CD4-positive, alpha-beta T cell treated with Interleukin-10 for 1 hour (primary cell): ENCODE measurements at regions not wholly inside any gene's neighbourhood (a gene's known extent, or its start where the extent isn't known, plus 50 kb on each side); places are given as distances from the start of the nearest gene placed in this dataset.
A peak's percentile ranks its signal among the peaks of the same experiment; 100 is the strongest.
"Not testable (repeated sequence)": the region's sequence is repeated elsewhere in the genome, so short reads cannot be mapped to it uniquely, and the experiment has no call there.

Experiments
- DNase-seq: peaks from one replicate; pipeline ENCODE4 v3.0.0-alpha.2; 2020

GRCh38 chr2:88802026-88802425, 110.6 kb downstream of the RPIA start:
- not testable (repeated sequence) for DNase-seq

DNA sequence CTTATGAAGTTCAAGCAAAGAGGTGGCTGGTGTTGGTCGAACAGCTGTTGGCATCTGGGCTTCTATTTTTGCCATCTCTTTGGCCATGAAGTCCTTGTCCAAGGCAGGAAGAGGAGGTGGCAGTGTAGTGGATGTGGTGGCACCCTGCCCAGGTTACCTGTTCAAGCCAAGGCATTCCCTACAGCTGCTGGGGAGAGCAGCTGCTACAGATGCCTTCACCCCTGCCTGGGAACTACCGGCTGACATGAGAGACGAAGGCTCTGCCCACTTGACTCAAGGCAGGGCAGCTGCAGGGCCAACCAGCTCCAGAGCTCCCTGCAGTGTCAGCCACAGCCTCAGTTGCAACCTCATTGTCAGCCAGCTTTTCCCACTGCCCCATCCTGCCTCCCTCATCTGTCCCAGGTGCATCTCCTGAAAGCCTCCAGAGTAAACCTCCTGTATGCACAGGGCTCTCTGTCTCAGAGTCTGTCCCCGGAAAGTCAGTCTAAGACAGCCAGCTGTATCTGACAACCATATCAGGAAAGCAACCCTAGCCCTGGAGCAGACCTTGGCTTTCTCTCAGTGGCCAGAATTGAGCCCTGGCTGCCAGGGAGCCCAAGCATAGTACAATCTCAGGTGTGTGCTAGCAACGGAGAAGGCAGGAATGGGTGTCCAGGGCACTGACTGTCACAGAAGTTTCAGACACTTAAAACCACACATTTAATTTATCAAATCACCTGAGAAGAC, 115.9 kb downstream of the RPIA start:
- no peak for DNase-seq

- DNase-seq: no peak
Measured at GRCh38 chr2:88808083-88808482, 116.6 kb downstream of the RPIA start.

DNA sequence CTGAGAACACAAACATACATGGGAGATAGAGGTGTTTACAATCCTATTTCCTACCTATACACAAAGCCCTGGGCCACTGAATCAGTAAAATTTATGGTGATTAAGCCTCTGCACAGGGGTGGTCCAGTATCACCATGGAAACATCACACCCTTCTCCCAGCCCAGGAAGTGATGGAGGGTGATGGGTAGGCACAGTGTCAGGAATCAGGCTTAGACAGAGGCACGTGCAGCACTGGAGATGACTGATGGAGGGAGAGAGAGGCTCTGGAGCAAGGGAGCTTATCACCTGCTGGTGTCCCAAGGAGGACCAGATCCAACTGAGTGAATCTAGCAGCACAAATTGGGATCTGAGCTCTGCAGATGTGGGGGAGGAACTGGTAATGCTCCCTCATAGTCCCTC, 117.2 kb downstream of the RPIA start:
- DNase-seq: no peak

- no peak for DNase-seq
Measured at GRCh38 chr2:88809216-88809615, 117.7 kb downstream of the RPIA start.

GRCh38 chr2:88810017-88810416, 118.5 kb downstream of the RPIA start:
- no peak for DNase-seq

GRCh38 chr2:88810488-88810887, 119.0 kb downstream of the RPIA start:
- DNase-seq: no peak

DNA sequence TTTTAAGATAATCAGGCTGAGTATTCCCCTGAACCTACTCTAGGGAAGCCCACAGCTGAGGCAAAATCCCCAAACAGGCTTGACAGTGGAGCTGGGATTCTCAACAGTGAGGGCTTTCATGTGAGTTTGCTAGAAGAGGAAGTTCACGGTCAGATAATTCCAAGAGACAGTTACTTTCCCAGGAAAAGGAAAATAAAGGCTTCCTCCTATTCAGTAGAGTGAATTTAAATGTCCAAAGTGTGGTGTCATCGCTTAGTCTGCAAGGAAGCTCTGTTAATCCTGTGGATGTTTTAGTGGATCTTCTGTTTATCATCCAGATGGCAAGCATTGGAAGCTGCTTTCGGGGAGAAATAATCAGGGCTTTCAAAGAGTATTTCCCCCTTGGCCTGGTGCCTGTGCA, 119.8 kb downstream of the RPIA start:
- no peak for DNase-seq

DNA sequence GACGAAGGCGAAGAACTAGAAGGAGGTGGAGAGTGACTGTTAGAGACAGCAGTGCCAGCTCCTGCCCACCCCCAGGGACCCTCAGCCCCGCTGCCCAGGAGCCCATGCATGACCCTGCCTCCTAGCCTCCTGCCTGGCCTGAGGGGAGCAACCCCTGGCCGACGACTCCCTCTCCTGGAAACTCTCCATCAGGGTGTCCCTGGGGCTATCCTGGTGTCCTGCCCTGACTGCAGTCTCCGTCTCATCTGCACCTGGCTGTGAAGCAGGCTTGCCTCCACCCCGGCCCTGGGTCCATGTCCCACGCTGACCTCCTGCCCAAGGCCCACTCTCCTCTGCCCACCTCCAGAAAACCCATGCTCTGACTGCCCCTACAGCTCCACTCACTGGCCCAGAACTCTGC, 120.2 kb downstream of the RPIA start:
- no peak for DNase-seq

DNA sequence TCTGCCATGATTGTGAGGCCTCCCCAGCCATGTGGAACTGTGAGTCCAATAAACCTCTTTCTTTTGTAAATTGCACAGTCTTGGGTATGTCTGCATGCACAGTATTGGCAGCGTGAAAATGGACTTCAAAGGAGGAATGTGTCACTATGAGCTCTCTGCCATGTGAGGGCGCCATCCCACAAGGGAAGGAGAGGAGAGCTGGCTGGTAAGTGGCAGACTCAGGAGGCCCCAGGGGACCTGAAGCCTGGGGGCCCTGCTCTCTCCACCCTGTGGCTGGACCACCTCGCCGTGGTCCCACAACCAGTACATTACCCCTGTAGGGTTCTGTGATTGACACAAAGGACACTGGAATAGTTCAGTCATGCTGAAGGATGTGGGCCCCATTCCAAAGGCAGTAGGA, 122.1 kb downstream of the RPIA start:
- DNase-seq: no peak

DNA sequence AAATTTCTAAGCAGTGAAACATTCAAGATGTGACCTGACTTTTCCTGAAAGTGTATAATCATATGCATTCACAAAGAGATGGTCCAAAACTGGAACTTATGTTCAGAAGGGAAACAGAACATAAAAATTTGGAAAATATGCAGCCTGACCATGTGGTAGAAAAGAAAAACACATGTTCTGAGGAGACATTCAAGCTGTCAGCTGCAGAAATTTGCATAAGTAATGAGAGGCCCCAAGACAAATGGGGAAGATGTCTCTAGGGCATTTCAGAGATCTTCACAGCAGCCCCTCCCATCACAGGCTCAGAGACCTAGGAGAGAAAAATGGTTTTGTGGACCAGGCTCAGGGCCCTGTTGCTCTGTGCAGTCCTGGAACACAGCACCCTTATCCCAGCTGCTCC, 123.8 kb downstream of the RPIA start:
- DNase-seq: no peak

- DNase-seq: no peak
Measured at GRCh38 chr2:88815697-88816096, 124.2 kb downstream of the RPIA start.

DNA sequence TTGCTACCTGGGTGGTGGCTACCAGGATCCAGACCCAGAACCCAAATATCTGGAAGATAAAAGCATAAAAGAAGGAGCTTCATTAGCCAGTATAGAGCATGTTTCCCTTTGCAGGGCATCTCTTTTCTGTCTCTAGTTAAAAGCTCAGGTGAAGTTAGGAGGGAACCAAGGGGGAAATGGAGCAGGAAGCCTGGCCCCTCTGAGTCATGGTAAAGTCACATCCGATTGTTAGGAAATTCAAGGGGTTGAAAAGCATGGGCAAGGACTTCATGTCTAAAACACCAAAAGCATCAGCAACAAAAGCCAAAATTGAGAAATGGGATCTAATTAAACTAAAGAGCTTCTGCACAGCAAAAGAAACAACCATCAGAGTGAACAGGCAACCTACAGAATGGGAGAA, 126.9 kb downstream of the RPIA start:
- no peak for DNase-seq

DNA sequence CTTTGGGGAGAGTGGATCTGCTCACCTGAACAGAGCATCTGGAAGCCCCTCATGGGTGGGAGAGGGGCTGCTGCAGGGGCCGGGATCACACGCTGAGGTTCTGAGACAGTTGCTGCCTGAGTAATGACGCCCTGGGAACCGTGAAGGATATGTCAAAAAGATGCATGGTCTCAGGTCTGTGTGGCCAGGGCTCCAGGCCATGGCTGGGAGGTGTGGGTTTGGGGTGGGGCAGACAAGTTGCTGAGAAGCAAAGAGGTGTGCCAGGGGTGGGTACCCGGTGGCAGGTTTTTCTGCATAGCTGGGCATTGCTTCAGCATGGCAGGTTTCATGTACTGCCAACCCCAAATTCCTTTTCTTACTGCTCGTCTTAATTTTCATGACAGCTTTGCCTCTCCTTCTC, 133.5 kb downstream of the RPIA start:
- no peak for DNase-seq

- DNase-seq: no peak
Measured at GRCh38 chr2:88826399-88826798, 134.9 kb downstream of the RPIA start.

- DNase-seq: no peak
Measured at GRCh38 chr2:88827821-88828220, 136.3 kb downstream of the RPIA start.

- DNase-seq: no peak
Measured at GRCh38 chr2:88828397-88829137, 137.1 kb downstream of the RPIA start.

GRCh38 chr2:88829607-88830463, 138.4 kb downstream of the RPIA start:
- no peak for DNase-seq

DNA sequence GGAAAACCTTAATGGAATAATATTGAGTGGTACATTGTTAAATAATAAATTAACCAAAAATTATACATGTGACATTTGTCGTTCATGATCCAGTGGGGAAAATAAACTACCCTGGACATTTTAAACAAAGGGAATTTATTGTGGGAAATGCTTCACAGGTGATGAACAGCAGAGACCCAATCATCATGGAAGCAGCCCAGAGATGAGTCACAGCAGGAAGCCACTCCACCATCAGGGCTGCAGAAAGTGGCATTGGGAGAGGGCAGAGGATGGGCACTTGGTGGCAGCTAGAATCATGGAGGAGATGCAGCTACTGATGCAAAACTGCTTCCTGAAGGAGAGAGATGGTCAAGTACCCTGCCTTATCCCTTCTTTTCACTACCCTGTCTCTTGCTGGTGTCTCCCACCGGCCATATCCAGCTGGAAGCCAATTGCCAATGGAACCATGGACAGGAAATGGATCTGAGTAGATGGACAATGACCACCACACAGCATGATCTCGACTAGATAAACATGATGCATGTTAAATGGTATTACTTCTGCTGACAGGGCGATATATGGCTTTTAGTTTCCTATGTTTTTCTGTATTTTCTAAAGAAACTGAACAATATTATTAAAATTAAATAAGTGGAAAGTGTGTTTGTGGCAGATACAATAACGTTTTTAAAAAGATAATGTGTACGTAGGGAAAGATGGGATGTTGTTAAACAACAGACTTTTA, 139.8 kb downstream of the RPIA start:
- DNase-seq: no peak

DNA sequence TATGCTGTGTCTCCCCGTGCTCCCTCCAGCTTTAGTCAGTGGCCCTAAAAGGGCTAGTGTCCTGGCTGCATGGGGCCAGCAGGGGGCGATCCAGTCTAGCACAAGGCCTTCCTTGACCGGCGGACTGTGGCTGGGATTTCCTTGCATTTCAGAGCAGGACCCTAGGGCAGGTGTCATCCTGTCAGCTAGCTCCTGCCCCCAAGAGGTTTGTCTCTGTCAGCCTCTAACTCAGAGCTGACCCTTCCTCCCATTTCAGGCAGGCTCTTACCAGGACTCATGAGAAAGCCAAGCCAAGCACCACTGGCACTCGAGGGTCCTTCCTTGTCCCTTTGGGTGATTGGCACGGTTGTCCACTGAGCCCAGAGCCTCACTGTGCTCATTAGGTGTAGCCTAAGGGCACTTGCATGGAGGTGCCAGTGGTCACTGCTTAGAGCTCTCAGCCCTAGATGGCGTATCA, 140.3 kb downstream of the RPIA start:
- DNase-seq: peak; percentile 20

DNA sequence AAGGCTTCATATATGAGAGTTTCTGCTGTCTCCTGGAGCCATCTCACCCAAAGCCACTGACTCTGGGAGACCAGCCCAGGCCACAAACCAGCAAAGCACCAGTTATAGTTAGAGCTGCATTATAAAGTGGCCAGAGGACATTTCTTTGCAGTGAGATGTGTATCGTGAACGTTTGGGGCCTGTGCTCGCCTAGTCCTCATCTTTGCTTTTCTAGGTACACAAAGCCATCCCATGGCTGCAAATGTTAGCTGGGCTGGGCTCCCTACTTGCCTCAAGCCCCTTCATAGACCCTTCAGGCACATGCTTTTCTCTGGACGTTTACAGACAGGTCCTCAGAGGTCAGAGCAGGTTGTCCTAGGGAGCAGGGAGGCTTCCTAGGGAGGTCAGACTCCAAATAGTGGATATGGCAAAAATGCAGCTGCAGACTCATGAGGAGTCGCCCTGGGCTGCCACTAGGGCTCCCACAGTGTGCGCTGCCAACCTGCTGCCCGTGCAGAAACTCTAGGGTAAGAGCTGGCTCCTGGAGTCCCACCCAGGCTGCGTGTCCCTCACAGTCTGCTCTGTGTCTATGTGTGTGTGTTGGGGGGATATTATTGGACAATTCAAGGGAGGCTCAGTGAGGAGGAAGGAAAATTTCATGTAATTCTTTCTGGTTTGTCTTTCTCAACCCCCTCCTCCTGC, 141.0 kb downstream of the RPIA start:
- no peak for DNase-seq

DNA sequence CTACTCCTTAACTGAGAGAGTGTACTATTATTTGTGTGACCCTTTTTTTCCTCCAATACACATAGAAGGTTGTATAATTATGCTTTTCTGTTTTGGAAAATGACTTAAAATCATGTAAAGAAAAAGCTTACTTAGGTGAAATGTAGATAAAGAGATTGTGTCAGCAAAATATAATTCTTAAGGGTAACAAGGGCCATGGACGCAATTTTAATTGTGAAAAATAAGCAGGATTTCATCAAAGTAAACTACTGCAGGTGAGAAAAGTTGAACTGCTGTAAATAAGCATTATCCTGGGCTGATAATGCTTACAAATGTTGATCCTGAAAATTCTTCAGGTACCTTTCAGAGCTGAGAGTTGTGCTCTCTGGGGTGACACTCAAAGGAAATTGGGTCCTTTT, 141.5 kb downstream of the RPIA start:
- no peak for DNase-seq
